WERI-Rb-1 (cell line): ENCODE measurements at regions not wholly inside any gene's neighbourhood (a gene's known extent, or its start where the extent isn't known, plus 50 kb on each side); places are given as distances from the start of the nearest gene placed in this dataset.

Experiments
- DNase-seq: peaks from one replicate; pipeline ENCODE4 v3.0.0-alpha.2; 2020
- H3K27ac ChIP-seq: fragments of 250-450 bp; sonication (Bioruptor Pico); 2 replicates; pipeline ENCODE4 v1.5.1; 2020; ENCODE audit warnings: mild to moderate bottlenecking, moderate library complexity
- H3K27me3 ChIP-seq: fragments of 250-450 bp; sonication (Bioruptor Pico); 2 replicates; pipeline ENCODE4 v1.5.1; 2021; ENCODE audit warnings: mild to moderate bottlenecking, low read depth, moderate library complexity; ENCODE audit not compliant: insufficient read depth, severe bottlenecking
- H3K36me3 ChIP-seq: fragments of 250-450 bp; sonication (Bioruptor Pico); 2 replicates; pipeline ENCODE4 v1.5.1; 2020; ENCODE audit warnings: mild to moderate bottlenecking, moderate library complexity
- H3K4me3 ChIP-seq: 2 replicates; pipeline ENCODE4 v1.5.1; 2011; ENCODE audit warnings: low read depth, mild to moderate bottlenecking, control low read depth, low read length
- H3K9me3 ChIP-seq: fragments of 250-450 bp; sonication (Bioruptor Pico); 2 replicates; pipeline ENCODE4 v1.5.1; 2021; ENCODE audit warnings: mild to moderate bottlenecking, moderate library complexity; ENCODE audit not compliant: severe bottlenecking
- CTCF ChIP-seq: IDR thresholded peaks from 2 replicates; pipeline ENCODE4 v1.5.1; 2011; ENCODE audit warnings: low read depth, mild to moderate bottlenecking, control low read depth, inconsistent platforms, low read length

GRCh38 chrX:55981603-55982002 lies 250.6 kb upstream of the KLF8 start:
- Histone ChIP-seq H3K4me3 (no peak overlapping the region), H3K27ac (no peak overlapping the region), H3K9me3 (no peaks in the 10 kb centered on the region), H3K27me3 (peaks cover 10% of the 10 kb centered on the region), H3K36me3 (no peaks in the 10 kb centered on the region)
- TF ChIP-seq CTCF, result no peak
- no peak for DNase-seq

DNA sequence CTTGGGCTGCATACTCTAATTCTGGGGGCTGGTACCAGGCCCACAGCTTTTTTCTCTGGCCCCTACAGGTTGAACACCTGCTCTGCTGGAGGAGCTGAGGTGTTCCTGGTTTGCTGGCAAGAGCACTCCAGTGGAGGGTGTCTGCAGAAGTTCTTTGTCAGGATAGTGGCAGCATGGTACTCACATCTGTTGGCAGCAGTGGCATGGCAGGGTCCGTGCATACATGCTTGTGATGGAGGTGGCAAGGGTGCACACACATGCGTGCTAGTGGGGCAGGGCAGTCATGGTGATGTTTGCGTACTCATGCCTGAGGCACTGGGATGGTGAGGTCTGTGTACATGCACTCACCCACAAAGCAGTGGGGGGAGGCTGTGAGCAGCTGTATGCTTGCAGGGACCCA lies 235.5 kb upstream of the KLF8 start:
- no peak for DNase-seq
- no peaks in the 10 kb centered on the region for H3K36me3 ChIP-seq
- no peak for TF ChIP-seq CTCF
- no peak overlapping the region for H3K4me3 ChIP-seq
- no peaks in the 10 kb centered on the region for H3K9me3 ChIP-seq
- H3K27me3 ChIP-seq, result peaks cover 22% of the 10 kb centered on the region
- no peak overlapping the region for H3K27ac ChIP-seq

DNA sequence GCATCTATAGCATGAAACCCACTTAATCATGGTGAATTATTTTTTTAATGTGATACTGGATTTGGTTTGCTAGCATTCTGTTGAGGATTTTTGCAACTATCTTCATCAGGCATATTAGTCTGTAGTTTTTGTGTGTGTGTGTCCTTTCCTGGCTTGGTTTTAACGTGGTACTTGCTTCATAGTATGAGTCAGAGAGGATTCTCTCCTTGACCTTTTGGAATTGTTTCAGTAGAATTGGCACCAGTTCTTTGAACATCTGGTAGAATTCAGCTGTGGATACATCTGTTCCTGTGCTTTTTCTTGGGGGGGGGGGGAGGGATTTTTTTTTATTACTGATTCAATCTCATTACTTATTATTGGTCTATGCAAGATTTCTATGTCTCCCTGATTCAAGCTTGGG lies 232.0 kb upstream of the KLF8 start:
- no peaks in the 10 kb centered on the region for H3K9me3 ChIP-seq
- TF ChIP-seq CTCF, result no peak
- no peak overlapping the region for H3K4me3 ChIP-seq
- H3K36me3 ChIP-seq, result no peaks in the 10 kb centered on the region
- peaks cover 34% of the 10 kb centered on the region for H3K27me3 ChIP-seq
- no peak for DNase-seq
- H3K27ac ChIP-seq, result no peak overlapping the region

DNA sequence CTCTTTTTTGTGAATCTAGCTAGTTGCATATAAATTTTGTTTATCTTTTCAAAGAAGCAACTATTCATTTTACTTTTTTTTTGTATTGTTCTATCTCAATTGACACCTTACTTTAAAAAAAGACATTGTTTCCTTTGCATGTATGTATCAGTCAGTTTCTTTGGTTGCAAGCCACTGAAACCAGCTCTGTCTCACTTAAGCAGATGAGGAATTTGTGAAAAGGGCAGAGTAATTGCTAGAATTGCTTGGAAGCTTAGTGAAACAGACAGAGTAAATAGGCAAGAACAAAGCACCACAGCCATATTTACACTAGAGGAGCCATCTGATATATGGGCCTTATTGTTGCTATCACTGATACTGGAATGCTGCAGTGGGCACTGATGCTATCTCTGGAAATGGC lies 231.4 kb upstream of the KLF8 start:
- no peak for DNase-seq
- H3K36me3 ChIP-seq, result no peaks in the 10 kb centered on the region
- H3K9me3 ChIP-seq, result no peaks in the 10 kb centered on the region
- no peak overlapping the region for H3K27ac ChIP-seq
- no peak overlapping the region for H3K4me3 ChIP-seq
- H3K27me3 ChIP-seq, result peaks cover 33% of the 10 kb centered on the region
- TF ChIP-seq CTCF, result no peak

GRCh38 chrX:56025872-56026571 lies 206.1 kb upstream of the KLF8 start:
- peaks cover 41% of the 10 kb centered on the region for H3K27me3 ChIP-seq
- H3K9me3 ChIP-seq, result no peaks in the 10 kb centered on the region
- no peak overlapping the region for H3K27ac ChIP-seq
- no peaks in the 10 kb centered on the region for H3K36me3 ChIP-seq
- no peak overlapping the region for H3K4me3 ChIP-seq
- no peak for DNase-seq
- TF ChIP-seq CTCF, result peak; percentile 14; the same call in 1 of the 2 replicates

- DNase-seq, result no peak
- H3K4me3 ChIP-seq, result no peak overlapping the region
- TF ChIP-seq CTCF, result no peak
- no peaks in the 10 kb centered on the region for H3K36me3 ChIP-seq
- H3K27ac ChIP-seq, result no peak overlapping the region
- H3K9me3 ChIP-seq, result no peaks in the 10 kb centered on the region
- H3K27me3 ChIP-seq, result peaks cover 39% of the 10 kb centered on the region
Observed at GRCh38 chrX:56026815-56027214, 205.3 kb upstream of the KLF8 start.
